ENCODE measurements at regions not wholly inside any gene's neighbourhood (a gene's known extent, or its start where the extent isn't known, plus 50 kb on each side); places are given as distances from the start of the nearest gene placed in this dataset.

DNA sequence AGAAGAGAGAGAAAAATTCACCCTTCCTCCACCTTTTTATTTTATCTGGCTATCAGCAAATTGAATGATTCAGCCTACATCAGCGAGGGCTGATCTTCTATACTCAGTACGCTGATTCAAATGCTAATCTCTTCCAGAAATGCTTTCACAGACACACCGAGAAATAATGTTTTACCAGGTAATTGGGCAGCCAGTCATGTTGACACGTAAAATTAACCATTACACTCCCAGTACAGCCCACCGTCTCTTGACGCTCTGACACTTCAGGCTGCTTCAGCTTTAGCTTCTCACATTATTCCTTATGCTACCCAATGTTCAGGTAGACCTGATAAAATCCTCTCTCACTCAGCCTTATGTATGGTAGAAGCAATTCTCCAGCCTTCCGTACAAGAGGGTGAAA, 835.2 kb upstream of the PCDH10 start:
- Histone ChIP-seq H3K27ac (ENCODE audit: low read depth in 1 of 2, low read length in 1 of 2) (no peak overlapping the region), H3K9ac (ENCODE audit: insufficient read depth in 1 of 2, low read length in 2 of 2) (no peak overlapping the region), H3K4me1 (ENCODE audit: control insufficient read depth in 5 of 5, insufficient read depth in 5 of 5, low read length in 5 of 5) (no peaks in the 10 kb centered on the region), H3K9me3 (ENCODE audit: control insufficient read depth in 4 of 4, insufficient read depth in 3 of 4, low read length in 3 of 4) (no peaks in the 10 kb centered on the region), H3K4me3 (no peak overlapping the region), H3K36me3 (ENCODE audit: control insufficient read depth in 4 of 4, insufficient read depth in 4 of 4, low read length in 4 of 4) (no peaks in the 10 kb centered on the region), H3K27me3 (ENCODE audit: control insufficient read depth in 3 of 3, insufficient read depth in 3 of 3, low read length in 2 of 3) (no peaks in the 10 kb centered on the region)
- ATAC-seq (ENCODE audit: insufficient read depth, low FRiP score) (no peak), DNase-seq (no peak)
- TF ChIP-seq, protein P1, sequence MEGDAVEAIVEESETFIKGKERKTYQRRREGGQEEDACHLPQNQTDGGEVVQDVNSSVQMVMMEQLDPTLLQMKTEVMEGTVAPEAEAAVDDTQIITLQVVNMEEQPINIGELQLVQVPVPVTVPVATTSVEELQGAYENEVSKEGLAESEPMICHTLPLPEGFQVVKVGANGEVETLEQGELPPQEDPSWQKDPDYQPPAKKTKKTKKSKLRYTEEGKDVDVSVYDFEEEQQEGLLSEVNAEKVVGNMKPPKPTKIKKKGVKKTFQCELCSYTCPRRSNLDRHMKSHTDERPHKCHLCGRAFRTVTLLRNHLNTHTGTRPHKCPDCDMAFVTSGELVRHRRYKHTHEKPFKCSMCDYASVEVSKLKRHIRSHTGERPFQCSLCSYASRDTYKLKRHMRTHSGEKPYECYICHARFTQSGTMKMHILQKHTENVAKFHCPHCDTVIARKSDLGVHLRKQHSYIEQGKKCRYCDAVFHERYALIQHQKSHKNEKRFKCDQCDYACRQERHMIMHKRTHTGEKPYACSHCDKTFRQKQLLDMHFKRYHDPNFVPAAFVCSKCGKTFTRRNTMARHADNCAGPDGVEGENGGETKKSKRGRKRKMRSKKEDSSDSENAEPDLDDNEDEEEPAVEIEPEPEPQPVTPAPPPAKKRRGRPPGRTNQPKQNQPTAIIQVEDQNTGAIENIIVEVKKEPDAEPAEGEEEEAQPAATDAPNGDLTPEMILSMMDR (IDR thresholded peaks at IDR 0.05; ENCODE audit: control extremely low read depth, extremely low read depth) = no peak
- 86 to 90% methylated on average over 7 of the region's 7 CpGs for WGBS, 2 donors

DNA sequence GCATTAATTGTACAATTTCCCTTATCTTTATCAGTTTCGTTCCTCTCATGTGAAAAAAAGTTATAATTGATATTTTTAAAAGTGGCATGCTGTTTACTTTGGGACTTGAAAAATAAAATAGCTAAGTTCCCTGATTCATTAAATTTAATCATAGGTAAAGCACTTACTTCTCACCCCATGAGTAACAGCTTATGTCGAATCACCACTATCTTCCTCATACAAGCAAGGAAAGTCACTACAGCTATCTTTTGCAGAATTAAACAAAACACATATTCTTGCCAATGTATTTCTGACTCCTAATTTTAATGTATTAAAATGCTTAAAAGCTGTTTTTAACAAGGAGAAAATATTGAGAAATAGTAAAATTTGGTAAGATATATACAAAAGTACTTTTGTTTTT, 832.4 kb upstream of the PCDH10 start:
- no peaks in the 10 kb centered on the region for H3K4me1 ChIP-seq (ENCODE audit: control insufficient read depth in 5 of 5, insufficient read depth in 5 of 5, low read length in 5 of 5)
- no peak overlapping the region for H3K9ac ChIP-seq (ENCODE audit: insufficient read depth in 1 of 2, low read length in 2 of 2)
- 83 to 96% methylated on average over 2 of the region's 2 CpGs for WGBS, 2 donors
- no peaks in the 10 kb centered on the region for H3K36me3 ChIP-seq (ENCODE audit: control insufficient read depth in 4 of 4, insufficient read depth in 4 of 4, low read length in 4 of 4)
- H3K9me3 ChIP-seq (ENCODE audit: control insufficient read depth in 4 of 4, insufficient read depth in 3 of 4, low read length in 3 of 4) = no peaks in the 10 kb centered on the region
- H3K4me3 ChIP-seq = no peak overlapping the region
- no peaks in the 10 kb centered on the region for H3K27me3 ChIP-seq (ENCODE audit: control insufficient read depth in 3 of 3, insufficient read depth in 3 of 3, low read length in 2 of 3)
- DNase-seq (no peak), ATAC-seq (ENCODE audit: insufficient read depth, low FRiP score) (no peak)
- H3K27ac ChIP-seq (ENCODE audit: low read depth in 1 of 2, low read length in 1 of 2) = no peak overlapping the region
- TF ChIP-seq, protein P1 (IDR thresholded peaks at IDR 0.05; ENCODE audit: control extremely low read depth, extremely low read depth) = no peak

DNA sequence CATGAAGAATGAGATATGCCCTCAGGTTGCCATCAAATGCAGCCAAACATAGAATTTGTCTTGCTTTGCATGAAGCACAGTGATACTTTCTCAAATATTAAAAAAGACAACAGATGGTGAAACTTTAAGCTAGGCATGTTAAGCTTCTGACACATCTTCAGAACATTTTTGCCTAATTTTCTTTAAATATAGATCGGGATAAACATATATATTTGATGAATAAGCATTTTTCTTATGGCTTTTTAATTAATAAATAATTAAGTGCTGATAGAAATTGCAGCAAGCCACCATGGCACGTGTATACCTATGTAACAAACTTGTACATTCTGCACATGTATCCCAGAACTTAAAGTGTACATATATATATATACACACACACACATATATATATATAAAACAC, 831.2 kb upstream of the PCDH10 start:
- Histone ChIP-seq H3K4me3 (no peak overlapping the region), H3K36me3 (ENCODE audit: control insufficient read depth in 4 of 4, insufficient read depth in 4 of 4, low read length in 4 of 4) (no peaks in the 10 kb centered on the region), H3K27ac (ENCODE audit: low read depth in 1 of 2, low read length in 1 of 2) (no peak overlapping the region), H3K27me3 (ENCODE audit: control insufficient read depth in 3 of 3, insufficient read depth in 3 of 3, low read length in 2 of 3) (no peaks in the 10 kb centered on the region), H3K9me3 (ENCODE audit: control insufficient read depth in 4 of 4, insufficient read depth in 3 of 4, low read length in 3 of 4) (no peaks in the 10 kb centered on the region), H3K9ac (ENCODE audit: insufficient read depth in 1 of 2, low read length in 2 of 2) (no peak overlapping the region), H3K4me1 (ENCODE audit: control insufficient read depth in 5 of 5, insufficient read depth in 5 of 5, low read length in 5 of 5) (no peaks in the 10 kb centered on the region)
- no peak for DNase-seq
- TF ChIP-seq, protein P1 (IDR thresholded peaks at IDR 0.05; ENCODE audit: control extremely low read depth, extremely low read depth) = no peak
- no peak for ATAC-seq (ENCODE audit: insufficient read depth, low FRiP score)
- 77 to 86% methylated on average over 2 of the region's 2 CpGs for WGBS, 2 donors

DNA sequence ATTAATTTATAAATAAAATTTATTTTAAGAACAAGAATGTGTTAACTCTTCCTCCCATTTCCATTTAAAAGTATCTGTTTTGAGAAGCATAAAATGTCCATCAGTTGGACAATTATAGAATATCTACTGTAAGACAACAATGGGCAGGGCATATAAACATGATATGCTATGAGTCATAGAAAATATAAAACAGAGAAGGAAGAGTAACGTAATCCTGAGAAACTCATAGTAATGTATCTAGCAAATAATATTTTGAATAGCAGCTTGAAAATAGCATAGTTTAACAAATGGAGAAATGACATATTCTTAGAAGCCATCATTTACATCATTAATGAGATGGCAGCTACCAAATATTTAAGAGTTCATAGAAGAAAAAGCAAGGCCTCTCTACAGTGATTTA, 820.3 kb upstream of the PCDH10 start:
- Histone ChIP-seq H3K4me1 (ENCODE audit: control insufficient read depth in 5 of 5, insufficient read depth in 5 of 5, low read length in 5 of 5) (no peaks in the 10 kb centered on the region), H3K27ac (ENCODE audit: low read depth in 1 of 2, low read length in 1 of 2) (no peak overlapping the region), H3K9me3 (ENCODE audit: control insufficient read depth in 4 of 4, insufficient read depth in 3 of 4, low read length in 3 of 4) (no peaks in the 10 kb centered on the region), H3K36me3 (ENCODE audit: control insufficient read depth in 4 of 4, insufficient read depth in 4 of 4, low read length in 4 of 4) (no peaks in the 10 kb centered on the region), H3K27me3 (ENCODE audit: control insufficient read depth in 3 of 3, insufficient read depth in 3 of 3, low read length in 2 of 3) (no peaks in the 10 kb centered on the region), H3K4me3 (no peak overlapping the region), H3K9ac (ENCODE audit: insufficient read depth in 1 of 2, low read length in 2 of 2) (no peak overlapping the region)
- DNase-seq = no peak
- ATAC-seq (ENCODE audit: insufficient read depth, low FRiP score) = no peak
- TF ChIP-seq, protein P1 (IDR thresholded peaks at IDR 0.05; ENCODE audit: control extremely low read depth, extremely low read depth) = no peak
- WGBS, 2 donors = 52 to 91% methylated on average over 1 of the region's 1 CpG
